ENCODE measurements at regions not wholly inside any gene's neighbourhood (a gene's known extent, or its start where the extent isn't known, plus 50 kb on each side); places are given as distances from the start of the nearest gene placed in this dataset.

GRCh38 chr12:115323223-115323905, 639.4 kb upstream of the TBX3 start:
- Histone ChIP-seq H3K36me3 (ENCODE audit: control insufficient read depth in 1 of 2, insufficient read depth in 2 of 2, low read length in 2 of 2) (no peaks in the 10 kb centered on the region), H3K79me2 (ENCODE audit: control insufficient read depth, insufficient read depth, low read length, poor library complexity) (no peaks in the 10 kb centered on the region), H2BK12ac (ENCODE audit: low read length) (no peak overlapping the region), H3K79me1 (ENCODE audit: low read length) (no peaks in the 10 kb centered on the region), H3K9me3 (ENCODE audit: insufficient read depth, low read depth, low read length) (no peaks in the 10 kb centered on the region), H2BK5ac (ENCODE audit: low read depth, low read length, poor library complexity) (no peak overlapping the region), H4K91ac (ENCODE audit: low read depth, low read length) (no peak overlapping the region), H3K4me1 (ENCODE audit: control insufficient read depth in 1 of 2, insufficient read depth in 2 of 2, low read length in 2 of 2) (peaks cover 6 to 11% of the 10 kb centered on the region in 2 experiments), H3K14ac (ENCODE audit: low read length) (no peak overlapping the region), H3K9ac (ENCODE audit: low read length) (no peak overlapping the region), H3K4me2 (ENCODE audit: low read length) (no peak overlapping the region), H3K23ac (ENCODE audit: low read length) (no peak overlapping the region), H3K18ac (ENCODE audit: low read length) (no peak overlapping the region), H4K8ac (ENCODE audit: low read depth, low read length) (no peak overlapping the region), H3K27ac (ENCODE audit: low read depth, low read length) (no peak overlapping the region), H2AK5ac (ENCODE audit: low read length) (no peak overlapping the region), H2BK120ac (ENCODE audit: insufficient read depth, low read length, poor library complexity) (no peak overlapping the region), H3K4ac (ENCODE audit: low read depth, low read length) (no peak overlapping the region), H3K4me3 (ENCODE audit: low read depth, low read length) (no peak overlapping the region), H3K27me3 (ENCODE audit: insufficient read depth, low read length) (no peaks in the 10 kb centered on the region), H4K12ac (ENCODE audit: low read depth, low read length) (no peak overlapping the region), H2AFZ (ENCODE audit: insufficient read depth, low read length, poor library complexity) (no peak overlapping the region)
- WGBS (ENCODE audit: extremely low coverage, insufficient coverage, insufficient read length), result 96% methylated on average over 2 of the region's 3 CpGs
- peak in 1 of 2 donors; percentile 14 for DNase-seq

- H3K27ac ChIP-seq (ENCODE audit: low read depth, low read length), result no peak overlapping the region
- no peak overlapping the region for H2BK120ac ChIP-seq (ENCODE audit: insufficient read depth, low read length, poor library complexity)
- no peak overlapping the region for H3K4me2 ChIP-seq (ENCODE audit: low read length)
- H2BK12ac ChIP-seq (ENCODE audit: low read length), result no peak overlapping the region
- H3K9me3 ChIP-seq (ENCODE audit: insufficient read depth, low read depth, low read length), result no peaks in the 10 kb centered on the region
- no peak overlapping the region for H3K14ac ChIP-seq (ENCODE audit: low read length)
- no peak overlapping the region for H4K91ac ChIP-seq (ENCODE audit: low read depth, low read length)
- no peaks in the 10 kb centered on the region for H3K79me2 ChIP-seq (ENCODE audit: control insufficient read depth, insufficient read depth, low read length, poor library complexity)
- no peak overlapping the region for H4K8ac ChIP-seq (ENCODE audit: low read depth, low read length)
- no peak for DNase-seq
- H3K27me3 ChIP-seq (ENCODE audit: insufficient read depth, low read length), result no peaks in the 10 kb centered on the region
- H3K36me3 ChIP-seq (ENCODE audit: control insufficient read depth in 1 of 2, insufficient read depth in 2 of 2, low read length in 2 of 2), result no peaks in the 10 kb centered on the region
- no peak overlapping the region for H3K4ac ChIP-seq (ENCODE audit: low read depth, low read length)
- no peak overlapping the region for H4K12ac ChIP-seq (ENCODE audit: low read depth, low read length)
- H3K4me3 ChIP-seq (ENCODE audit: low read depth, low read length), result no peak overlapping the region
- H2BK5ac ChIP-seq (ENCODE audit: low read depth, low read length, poor library complexity), result no peak overlapping the region
- H3K18ac ChIP-seq (ENCODE audit: low read length), result no peak overlapping the region
- no peak overlapping the region for H3K9ac ChIP-seq (ENCODE audit: low read length)
- H3K4me1 ChIP-seq (ENCODE audit: control insufficient read depth in 1 of 2, insufficient read depth in 2 of 2, low read length in 2 of 2), result peaks cover 6 to 11% of the 10 kb centered on the region in 2 experiments
- H3K23ac ChIP-seq (ENCODE audit: low read length), result no peak overlapping the region
- WGBS (ENCODE audit: extremely low coverage, insufficient coverage, insufficient read length), result no CpG with 5 or more reads among the region's 4 CpGs
- H2AFZ ChIP-seq (ENCODE audit: insufficient read depth, low read length, poor library complexity), result no peak overlapping the region
- H2AK5ac ChIP-seq (ENCODE audit: low read length), result no peak overlapping the region
- no peaks in the 10 kb centered on the region for H3K79me1 ChIP-seq (ENCODE audit: low read length)
Measured at GRCh38 chr12:115322275-115322674, 638.3 kb upstream of the TBX3 start.

GRCh38 chr12:115320967-115321366, 637.0 kb upstream of the TBX3 start:
- Histone ChIP-seq H3K23ac (ENCODE audit: low read length) (no peak overlapping the region), H3K14ac (ENCODE audit: low read length) (no peak overlapping the region), H2BK120ac (ENCODE audit: insufficient read depth, low read length, poor library complexity) (no peak overlapping the region), H3K9me3 (ENCODE audit: insufficient read depth, low read depth, low read length) (no peaks in the 10 kb centered on the region), H4K8ac (ENCODE audit: low read depth, low read length) (no peak overlapping the region), H3K27ac (ENCODE audit: low read depth, low read length) (no peak overlapping the region), H2BK12ac (ENCODE audit: low read length) (no peak overlapping the region), H3K9ac (ENCODE audit: low read length) (no peak overlapping the region), H4K91ac (ENCODE audit: low read depth, low read length) (no peak overlapping the region), H3K18ac (ENCODE audit: low read length) (no peak overlapping the region), H3K4me1 (ENCODE audit: control insufficient read depth in 1 of 2, insufficient read depth in 2 of 2, low read length in 2 of 2) (peaks cover 6 to 11% of the 10 kb centered on the region in 2 experiments), H3K4me2 (ENCODE audit: low read length) (no peak overlapping the region), H2BK5ac (ENCODE audit: low read depth, low read length, poor library complexity) (no peak overlapping the region), H2AFZ (ENCODE audit: insufficient read depth, low read length, poor library complexity) (no peak overlapping the region), H4K12ac (ENCODE audit: low read depth, low read length) (no peak overlapping the region), H2AK5ac (ENCODE audit: low read length) (no peak overlapping the region), H3K27me3 (ENCODE audit: insufficient read depth, low read length) (no peaks in the 10 kb centered on the region), H3K4me3 (ENCODE audit: low read depth, low read length) (no peak overlapping the region), H3K4ac (ENCODE audit: low read depth, low read length) (no peak overlapping the region), H3K36me3 (ENCODE audit: control insufficient read depth in 1 of 2, insufficient read depth in 2 of 2, low read length in 2 of 2) (no peaks in the 10 kb centered on the region), H3K79me2 (ENCODE audit: control insufficient read depth, insufficient read depth, low read length, poor library complexity) (no peaks in the 10 kb centered on the region), H3K79me1 (ENCODE audit: low read length) (no peaks in the 10 kb centered on the region)
- no peak for DNase-seq
- WGBS (ENCODE audit: extremely low coverage, insufficient coverage, insufficient read length), result no CpG with 5 or more reads among the region's 8 CpGs

- Histone ChIP-seq H4K8ac (ENCODE audit: low read depth, low read length) (no peak overlapping the region), H3K14ac (ENCODE audit: low read length) (no peak overlapping the region), H3K4ac (ENCODE audit: low read depth, low read length) (no peak overlapping the region), H3K27me3 (ENCODE audit: insufficient read depth, low read length) (no peaks in the 10 kb centered on the region), H3K4me2 (ENCODE audit: low read length) (no peak overlapping the region), H3K79me1 (ENCODE audit: low read length) (no peaks in the 10 kb centered on the region), H3K4me3 (ENCODE audit: low read depth, low read length) (no peak overlapping the region), H4K12ac (ENCODE audit: low read depth, low read length) (no peak overlapping the region), H2AFZ (ENCODE audit: insufficient read depth, low read length, poor library complexity) (no peak overlapping the region), H3K9me3 (ENCODE audit: insufficient read depth, low read depth, low read length) (no peaks in the 10 kb centered on the region), H3K79me2 (ENCODE audit: control insufficient read depth, insufficient read depth, low read length, poor library complexity) (no peaks in the 10 kb centered on the region), H2BK120ac (ENCODE audit: insufficient read depth, low read length, poor library complexity) (no peak overlapping the region), H3K4me1 (ENCODE audit: control insufficient read depth in 1 of 2, insufficient read depth in 2 of 2, low read length in 2 of 2) (peaks cover 6 to 11% of the 10 kb centered on the region in 2 experiments), H4K91ac (ENCODE audit: low read depth, low read length) (no peak overlapping the region), H3K9ac (ENCODE audit: low read length) (no peak overlapping the region), H2BK5ac (ENCODE audit: low read depth, low read length, poor library complexity) (no peak overlapping the region), H3K36me3 (ENCODE audit: control insufficient read depth in 1 of 2, insufficient read depth in 2 of 2, low read length in 2 of 2) (no peaks in the 10 kb centered on the region), H3K27ac (ENCODE audit: low read depth, low read length) (no peak overlapping the region), H2BK12ac (ENCODE audit: low read length) (no peak overlapping the region), H2AK5ac (ENCODE audit: low read length) (no peak overlapping the region), H3K18ac (ENCODE audit: low read length) (no peak overlapping the region), H3K23ac (ENCODE audit: low read length) (no peak overlapping the region)
- WGBS (ENCODE audit: extremely low coverage, insufficient coverage, insufficient read length), result no CpG with 5 or more reads among the region's 5 CpGs
- DNase-seq, result no peak
Measured at GRCh38 chr12:115320451-115320850, 636.5 kb upstream of the TBX3 start.

Measured in trophoblast cell (in vitro differentiated cells and primary cell).